Mucosa of rectum (tissue), 2 donors: ENCODE measurements at regions not wholly inside any gene's neighbourhood (a gene's known extent, or its start where the extent isn't known, plus 50 kb on each side); places are given as distances from the start of the nearest gene placed in this dataset.

Experiments
- H3K27ac ChIP-seq, 2 donors: one replicate each; pipeline ENCODE4 v1.7.0; 2013; ENCODE audit warnings: inconsistent platforms in 2 of 2, low read depth in 2 of 2, low read length in 2 of 2
- H3K27me3 ChIP-seq, 2 donors: one replicate each; pipeline ENCODE4 v1.7.0; 2013; ENCODE audit warnings: low read length in 2 of 2; ENCODE audit not compliant: control insufficient read depth in 2 of 2, insufficient read depth in 2 of 2
- H3K36me3 ChIP-seq, 2 donors: one replicate each; pipeline ENCODE4 v1.7.0; 2013; ENCODE audit warnings: low read length in 2 of 2; ENCODE audit not compliant: control insufficient read depth in 2 of 2, insufficient read depth in 2 of 2
- H3K4me1 ChIP-seq, 2 donors: one replicate each; pipeline ENCODE4 v1.7.0; 2013; ENCODE audit warnings: low read length in 2 of 2, mild to moderate bottlenecking in 1 of 2; ENCODE audit not compliant: control insufficient read depth in 2 of 2, insufficient read depth in 2 of 2
- H3K4me3 ChIP-seq, 2 donors: one replicate each; pipeline ENCODE4 v1.7.0; 2013; ENCODE audit warnings: low read length in 2 of 2
- H3K9ac ChIP-seq, 2 donors: one replicate each; pipeline ENCODE4 v1.7.0; 2013; ENCODE audit warnings: low read length in 2 of 2, low read depth in 1 of 2, mild to moderate bottlenecking in 1 of 2
- H3K9me3 ChIP-seq, 2 donors: one replicate each; pipeline ENCODE4 v1.7.0; 2013; ENCODE audit warnings: low read length in 2 of 2; ENCODE audit not compliant: control insufficient read depth in 2 of 2
- donor health status: healthy.
- donor health status: Normal muscosa, but diverticular disease.

GRCh38 chr5:6822068-6822467 lies 108.8 kb downstream of the TENT4A start:
- no peak overlapping the region for H3K4me3 ChIP-seq
- no peak overlapping the region for H3K9ac ChIP-seq
- H3K4me1 ChIP-seq: no peaks in the 10 kb centered on the region
- peaks cover 2% of the 10 kb centered on the region in 2 donors for H3K9me3 ChIP-seq
- H3K27me3 ChIP-seq: peaks cover 13 to 15% of the 10 kb centered on the region in 2 donors
- H3K27ac ChIP-seq: no peak overlapping the region
- H3K36me3 ChIP-seq: no peaks in the 10 kb centered on the region

- Histone ChIP-seq H3K4me1 (no peaks in the 10 kb centered on the region), H3K9me3 (peaks cover 2% of the 10 kb centered on the region in 2 donors), H3K27ac (no peak overlapping the region), H3K27me3 (peaks cover 13 to 15% of the 10 kb centered on the region in 2 donors), H3K4me3 (no peak overlapping the region), H3K36me3 (no peaks in the 10 kb centered on the region), H3K9ac (no peak overlapping the region)
Observed at GRCh38 chr5:6822556-6823343, 109.5 kb downstream of the TENT4A start.

- no peak overlapping the region for H3K9ac ChIP-seq
- H3K36me3 ChIP-seq: no peaks in the 10 kb centered on the region
Observed at GRCh38 chr5:6823996-6824395, 110.8 kb downstream of the TENT4A start.

GRCh38 chr5:6825678-6826244 lies 112.5 kb downstream of the TENT4A start:
- Histone ChIP-seq H3K36me3 (no peaks in the 10 kb centered on the region), H3K9me3 (peaks cover 0 to 2% of the 10 kb centered on the region in 2 donors), H3K4me1 (no peaks in the 10 kb centered on the region), H3K4me3 (no peak overlapping the region), H3K27me3 (no peaks in the 10 kb centered on the region), H3K9ac (no peak overlapping the region), H3K27ac (no peak overlapping the region)

More at GRCh38 chr5:6823996-6824395, 110.8 kb downstream of the TENT4A start:
- Histone ChIP-seq H3K27ac (no peak overlapping the region), H3K27me3 (peaks cover 4 to 7% of the 10 kb centered on the region in 2 donors), H3K4me1 (no peaks in the 10 kb centered on the region), H3K4me3 (no peak overlapping the region), H3K9me3 (peaks cover 2% of the 10 kb centered on the region in 2 donors)

GRCh38 chr5:6826756-6827155 lies 113.5 kb downstream of the TENT4A start:
- Histone ChIP-seq H3K4me3 (no peak overlapping the region), H3K36me3 (no peaks in the 10 kb centered on the region), H3K9ac (no peak overlapping the region), H3K9me3 (no peaks in the 10 kb centered on the region), H3K27ac (no peak overlapping the region), H3K4me1 (peaks cover 0 to 3% of the 10 kb centered on the region in 2 donors), H3K27me3 (no peaks in the 10 kb centered on the region)

- peaks cover 0 to 3% of the 10 kb centered on the region in 2 donors for H3K4me1 ChIP-seq
- no peak overlapping the region for H3K27ac ChIP-seq
- H3K27me3 ChIP-seq: no peaks in the 10 kb centered on the region
- H3K36me3 ChIP-seq: no peaks in the 10 kb centered on the region
- peak overlapping the region in 1 of 2 donors; percentile 33 for H3K4me3 ChIP-seq
- no peak overlapping the region for H3K9ac ChIP-seq
- H3K9me3 ChIP-seq: no peaks in the 10 kb centered on the region
Observed at GRCh38 chr5:6827526-6828219, 114.4 kb downstream of the TENT4A start.

GRCh38 chr5:6829150-6829784 lies 116.0 kb downstream of the TENT4A start:
- Histone ChIP-seq H3K9ac (no peak overlapping the region), H3K27ac (no peak overlapping the region), H3K27me3 (no peaks in the 10 kb centered on the region), H3K4me3 (no peak overlapping the region), H3K4me1 (peaks cover 0 to 3% of the 10 kb centered on the region in 2 donors), H3K9me3 (no peaks in the 10 kb centered on the region), H3K36me3 (no peaks in the 10 kb centered on the region)

GRCh38 chr5:6830643-6831239 lies 117.5 kb downstream of the TENT4A start:
- Histone ChIP-seq H3K27me3 (no peaks in the 10 kb centered on the region), H3K4me1 (peaks cover 0 to 3% of the 10 kb centered on the region in 2 donors), H3K9me3 (no peaks in the 10 kb centered on the region), H3K27ac (no peak overlapping the region), H3K36me3 (no peaks in the 10 kb centered on the region), H3K9ac (no peak overlapping the region), H3K4me3 (no peak overlapping the region)

GRCh38 chr5:6831678-6832671 lies 118.7 kb downstream of the TENT4A start:
- peaks cover 0 to 3% of the 10 kb centered on the region in 2 donors for H3K4me1 ChIP-seq
- no peak overlapping the region for H3K27ac ChIP-seq
- no peaks in the 10 kb centered on the region for H3K27me3 ChIP-seq
- no peaks in the 10 kb centered on the region for H3K9me3 ChIP-seq
- H3K4me3 ChIP-seq: no peak overlapping the region
- no peak overlapping the region for H3K9ac ChIP-seq
- no peaks in the 10 kb centered on the region for H3K36me3 ChIP-seq
